Activated CD4-positive, alpha-beta T cell treated with anti-CD3 and anti-CD28 coated beads, Interleukin-10, Interleukin-2, amounts not matched to agents 100 ng/mL and 50 ng/mL, durations not matched to agents 16 hours and 8 hours (primary cell): ENCODE measurements at regions not wholly inside any gene's neighbourhood (a gene's known extent, or its start where the extent isn't known, plus 50 kb on each side); places are given as distances from the start of the nearest gene placed in this dataset.

Experiments
- DNase-seq: peaks from one replicate; pipeline ENCODE4 v3.0.0-alpha.2; 2020

DNA sequence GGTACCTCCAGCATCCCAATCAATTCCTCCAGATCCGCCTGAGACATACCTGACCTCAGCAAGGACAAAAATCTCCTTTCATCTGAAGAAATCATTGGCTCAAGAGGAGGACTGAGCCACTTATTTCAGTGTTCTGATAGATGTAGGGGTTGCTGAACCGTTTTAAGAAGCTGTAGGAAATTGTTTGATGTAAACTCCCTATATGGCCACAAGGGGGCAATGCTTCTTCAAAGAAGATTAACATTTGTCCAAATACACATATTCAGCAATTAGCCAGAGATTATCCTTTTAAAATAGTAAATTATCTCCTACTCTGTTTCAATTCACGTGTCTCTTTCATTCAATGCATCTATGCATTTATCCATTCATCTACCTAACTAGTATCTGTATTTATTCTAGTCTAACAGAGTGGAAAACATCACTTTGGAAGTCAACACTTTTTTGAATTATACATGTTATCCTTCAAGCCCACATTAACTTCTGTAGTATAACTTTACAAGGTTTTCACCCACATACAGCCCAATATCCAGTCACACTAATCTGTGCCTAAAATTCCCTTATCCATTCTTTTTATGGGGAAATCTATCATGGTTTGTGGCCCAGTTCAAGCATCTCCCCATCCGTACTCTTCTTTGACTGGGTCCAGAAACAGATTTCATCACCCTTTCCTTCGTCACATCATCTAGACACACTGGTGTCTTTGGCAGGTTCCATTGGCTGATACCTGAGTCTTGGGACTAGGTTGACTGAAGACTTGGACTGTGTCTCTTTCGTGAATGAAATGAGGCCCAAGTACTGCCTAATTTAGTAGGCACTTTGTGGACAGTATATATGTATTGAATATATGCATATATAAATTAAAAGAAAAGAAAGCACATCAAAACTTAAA lies 411.0 kb upstream of the OR4E1 start:
- peak; percentile 51 for DNase-seq

DNA sequence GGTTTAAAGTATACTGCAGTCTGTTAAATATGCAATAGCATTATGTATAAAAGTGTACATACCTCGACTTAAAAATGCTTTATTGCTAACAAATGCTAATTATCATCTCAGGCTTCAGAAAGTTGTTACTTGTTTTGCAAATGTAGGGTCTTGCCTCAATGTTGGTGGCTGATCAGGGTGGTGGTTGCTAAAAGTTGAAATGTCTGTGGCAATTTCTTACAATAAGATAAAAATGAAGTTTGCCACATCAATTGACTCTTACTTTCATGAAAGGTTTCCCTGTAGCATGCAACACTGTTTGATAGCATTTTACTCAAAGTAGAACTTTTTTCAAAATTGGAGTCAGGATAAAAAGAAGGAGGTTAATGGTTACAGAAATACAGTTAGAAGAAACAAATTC lies 407.7 kb upstream of the OR4E1 start:
- no peak for DNase-seq

DNA sequence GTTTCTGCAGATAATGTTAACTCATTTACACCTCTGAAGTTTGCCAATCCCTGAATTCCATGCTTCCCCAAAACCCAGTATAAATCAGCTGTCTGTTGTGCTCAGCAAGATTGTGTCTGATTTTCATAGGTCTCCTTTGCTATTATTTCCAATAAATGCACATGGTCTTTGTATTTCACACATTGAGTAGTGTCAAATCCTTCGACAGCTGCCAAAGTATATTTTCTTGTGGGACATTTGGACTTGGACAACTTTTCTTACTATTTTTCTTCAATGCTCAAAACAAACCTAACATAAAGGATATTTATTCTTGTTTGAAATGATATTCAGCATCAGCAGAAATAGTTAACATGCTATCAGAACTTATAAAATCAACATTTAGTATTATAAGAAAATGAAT lies 406.1 kb upstream of the OR4E1 start:
- DNase-seq, result no peak

DNA sequence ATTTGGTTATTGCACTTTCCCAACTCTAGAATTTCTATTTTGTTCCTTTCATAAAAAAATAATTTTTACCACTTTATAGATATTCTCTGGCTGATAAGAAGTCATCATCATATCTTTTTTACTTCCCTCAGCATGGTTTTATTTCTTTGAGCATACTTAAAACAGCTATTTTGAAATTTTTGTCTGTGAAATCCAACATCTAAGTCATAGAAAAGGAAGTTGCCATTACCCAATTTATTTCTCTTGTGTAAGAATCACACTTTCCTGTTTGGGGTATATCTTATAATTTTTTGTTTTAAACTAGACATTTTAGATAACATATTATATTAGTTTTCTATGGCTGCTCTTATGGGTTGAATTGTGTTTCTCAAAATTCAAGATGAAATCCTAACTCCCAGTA lies 400.2 kb upstream of the OR4E1 start:
- DNase-seq, result no peak

DNA sequence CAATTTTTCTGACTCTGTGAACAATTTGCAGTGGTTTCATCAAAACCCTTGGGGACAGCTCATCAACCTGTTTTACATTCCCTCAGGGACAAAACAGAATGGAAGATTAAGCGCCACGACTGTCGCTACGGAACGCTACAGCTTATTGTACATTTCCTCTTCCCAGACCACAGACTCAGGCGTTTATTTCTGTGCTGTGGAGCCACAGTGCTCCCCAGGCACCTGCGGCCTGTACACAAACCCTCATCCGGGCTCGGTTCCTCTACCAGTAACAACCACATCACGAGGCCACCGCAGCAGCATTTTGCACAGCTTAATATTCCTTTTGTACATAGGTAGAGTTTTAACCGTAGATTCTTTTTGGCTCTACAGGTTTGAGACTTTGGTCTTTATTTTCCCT lies 397.4 kb upstream of the OR4E1 start:
- DNase-seq, result peak; percentile 62

DNA sequence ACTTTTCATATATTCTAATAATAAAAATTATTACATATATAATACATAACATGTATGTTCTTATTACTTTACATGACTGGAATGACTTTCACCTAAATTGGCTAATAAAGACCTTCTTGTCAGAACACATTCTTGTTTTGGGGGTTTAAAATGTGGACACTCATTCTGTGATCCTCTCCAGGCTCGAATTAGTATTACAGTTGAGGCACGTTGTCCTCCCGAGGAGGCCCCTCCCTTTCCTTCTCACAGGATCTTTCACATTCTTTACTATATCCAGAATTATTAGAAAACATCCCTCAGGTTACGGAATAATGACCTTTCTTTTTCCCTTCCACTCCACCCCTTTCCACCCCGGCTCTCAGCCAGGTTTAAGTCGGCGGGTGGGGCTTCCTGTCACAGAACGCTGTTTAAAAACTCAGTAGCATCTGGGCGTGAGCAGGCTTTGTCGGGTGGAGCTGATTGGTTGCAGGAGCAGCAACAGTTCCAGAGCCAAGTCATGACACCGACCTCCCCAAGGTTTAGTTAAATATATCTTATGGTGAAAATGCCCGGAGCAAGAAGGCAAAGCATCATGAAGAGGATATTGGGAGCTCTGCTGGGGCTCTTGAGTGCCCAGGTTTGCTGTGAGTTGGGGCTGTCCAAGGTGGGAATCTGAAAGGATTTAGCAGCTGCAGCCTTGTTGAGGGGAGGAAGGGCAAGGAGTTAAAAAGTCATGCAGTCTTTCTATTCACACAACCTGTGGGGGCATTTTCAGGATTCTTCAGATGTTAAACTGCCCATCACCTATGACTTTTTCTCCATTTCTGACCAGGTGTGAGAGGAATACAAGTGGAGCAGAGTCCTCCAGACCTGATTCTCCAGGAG lies 396.7 kb upstream of the OR4E1 start:
- peak; percentile 67 for DNase-seq

DNA sequence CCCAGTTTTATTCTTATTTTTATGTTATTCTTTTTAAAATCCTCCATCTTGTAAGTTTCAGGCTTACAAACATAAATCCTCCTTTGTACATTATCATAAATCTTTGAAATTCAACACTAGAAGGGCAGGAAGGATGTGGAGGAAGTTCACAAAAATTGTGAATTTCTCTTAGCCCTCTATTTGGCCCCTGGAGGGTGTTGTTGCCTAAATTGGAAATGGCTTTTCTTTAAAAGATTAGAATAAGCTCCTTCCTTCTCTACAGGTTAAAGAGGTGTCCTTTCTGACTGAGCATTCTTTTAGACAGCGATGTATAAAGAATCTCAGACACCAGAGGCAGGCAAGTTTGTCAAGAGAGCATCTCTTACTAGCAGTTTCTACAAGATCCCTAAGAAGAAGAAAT lies 391.7 kb upstream of the OR4E1 start:
- DNase-seq, result no peak

DNA sequence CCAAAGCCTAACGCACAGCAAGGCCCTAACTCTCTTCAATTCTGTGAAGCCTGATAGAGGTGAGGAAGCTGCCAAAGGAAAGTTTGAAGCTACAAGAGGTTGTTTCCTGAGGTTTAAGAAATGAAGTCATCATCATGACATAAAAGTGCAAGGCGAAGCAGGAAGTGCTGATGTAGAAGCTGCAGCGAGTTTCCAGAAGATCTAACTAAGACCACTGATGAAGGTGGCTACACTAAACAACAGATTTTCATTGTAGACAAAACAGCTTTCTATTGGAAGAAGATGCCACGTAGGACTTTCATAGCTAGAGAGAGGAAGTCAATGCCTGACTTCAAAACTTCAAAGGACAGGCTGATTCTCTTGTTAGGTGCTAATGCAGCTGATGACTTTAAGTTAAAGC lies 385.6 kb upstream of the OR4E1 start:
- DNase-seq, result no peak

DNA sequence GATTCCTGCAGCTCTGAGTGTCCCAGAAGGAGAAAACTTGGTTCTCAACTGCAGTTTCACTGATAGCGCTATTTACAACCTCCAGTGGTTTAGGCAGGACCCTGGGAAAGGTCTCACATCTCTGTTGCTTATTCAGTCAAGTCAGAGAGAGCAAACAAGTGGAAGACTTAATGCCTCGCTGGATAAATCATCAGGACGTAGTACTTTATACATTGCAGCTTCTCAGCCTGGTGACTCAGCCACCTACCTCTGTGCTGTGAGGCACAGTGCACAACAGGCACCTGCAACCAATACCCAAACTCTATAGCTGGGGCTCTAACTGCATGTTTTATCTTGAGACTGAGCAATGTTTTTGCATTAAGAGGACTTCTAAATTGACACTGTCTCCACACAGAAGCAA lies 379.2 kb upstream of the OR4E1 start:
- no peak for DNase-seq

DNA sequence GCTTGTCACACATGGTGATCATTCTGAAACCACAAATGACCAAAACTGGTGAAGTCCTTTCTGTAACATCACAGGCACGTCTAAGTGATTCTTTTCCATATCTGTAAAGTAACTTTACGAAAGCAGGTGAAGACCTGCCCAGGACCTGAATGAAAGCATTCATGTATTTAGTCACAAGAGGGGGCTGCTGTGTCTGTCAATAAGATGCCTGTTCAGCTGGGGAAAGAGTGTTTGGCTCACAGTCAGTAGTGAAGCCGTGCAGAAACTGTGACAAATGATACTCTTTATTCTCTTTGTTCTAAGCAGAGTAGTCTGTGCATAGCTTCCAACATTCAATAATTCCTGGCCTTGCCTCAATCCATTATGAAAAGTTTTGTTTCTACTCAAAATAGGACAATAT lies 373.5 kb upstream of the OR4E1 start:
- peak; percentile 62 for DNase-seq

DNA sequence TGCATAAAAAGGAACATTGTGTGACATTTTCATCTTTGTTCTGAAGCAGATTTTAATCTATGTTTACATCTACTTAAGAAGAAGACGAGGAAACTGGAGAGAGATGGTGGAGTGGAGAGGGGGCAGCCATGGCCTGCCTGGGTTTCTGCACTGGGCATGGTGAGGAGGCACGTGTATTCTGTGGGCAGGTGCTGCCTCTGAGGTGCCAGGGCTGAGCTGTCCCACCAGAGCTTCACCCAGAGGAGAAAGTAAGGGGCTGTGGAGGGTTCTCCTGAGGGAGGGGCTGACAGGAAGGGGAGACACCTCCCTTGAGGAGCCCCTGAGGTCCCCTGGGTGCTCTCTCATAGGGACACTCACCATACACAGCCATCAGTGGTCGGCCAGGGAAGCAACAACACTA lies 372.4 kb upstream of the OR4E1 start:
- DNase-seq, result no peak

DNA sequence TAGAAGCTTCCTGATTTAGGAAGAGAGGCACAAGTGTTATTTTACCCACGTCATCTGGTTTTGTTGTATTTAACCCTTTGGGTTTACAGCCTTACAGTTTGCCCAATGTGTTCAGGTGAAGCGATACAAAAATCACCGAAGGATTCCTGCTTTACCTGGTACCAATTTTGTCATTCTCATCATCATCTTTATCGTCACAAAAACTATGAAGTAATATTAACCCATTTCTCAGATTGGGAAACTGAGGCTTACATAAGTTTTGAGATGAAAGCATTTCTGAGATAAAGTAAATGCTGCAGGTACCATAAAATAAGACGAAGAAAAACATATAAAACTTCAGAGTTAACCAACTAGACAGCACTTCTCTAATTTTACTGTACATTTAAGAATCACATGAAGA lies 370.6 kb upstream of the OR4E1 start:
- no peak for DNase-seq

DNA sequence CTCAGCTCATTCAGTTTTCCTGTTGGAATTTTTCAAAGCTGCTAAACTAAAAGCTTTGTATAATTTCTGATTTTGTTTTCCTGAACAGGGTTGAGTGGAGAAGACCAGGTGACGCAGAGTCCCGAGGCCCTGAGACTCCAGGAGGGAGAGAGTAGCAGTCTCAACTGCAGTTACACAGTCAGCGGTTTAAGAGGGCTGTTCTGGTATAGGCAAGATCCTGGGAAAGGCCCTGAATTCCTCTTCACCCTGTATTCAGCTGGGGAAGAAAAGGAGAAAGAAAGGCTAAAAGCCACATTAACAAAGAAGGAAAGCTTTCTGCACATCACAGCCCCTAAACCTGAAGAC lies 367.1 kb upstream of the OR4E1 start:
- no peak for DNase-seq

DNA sequence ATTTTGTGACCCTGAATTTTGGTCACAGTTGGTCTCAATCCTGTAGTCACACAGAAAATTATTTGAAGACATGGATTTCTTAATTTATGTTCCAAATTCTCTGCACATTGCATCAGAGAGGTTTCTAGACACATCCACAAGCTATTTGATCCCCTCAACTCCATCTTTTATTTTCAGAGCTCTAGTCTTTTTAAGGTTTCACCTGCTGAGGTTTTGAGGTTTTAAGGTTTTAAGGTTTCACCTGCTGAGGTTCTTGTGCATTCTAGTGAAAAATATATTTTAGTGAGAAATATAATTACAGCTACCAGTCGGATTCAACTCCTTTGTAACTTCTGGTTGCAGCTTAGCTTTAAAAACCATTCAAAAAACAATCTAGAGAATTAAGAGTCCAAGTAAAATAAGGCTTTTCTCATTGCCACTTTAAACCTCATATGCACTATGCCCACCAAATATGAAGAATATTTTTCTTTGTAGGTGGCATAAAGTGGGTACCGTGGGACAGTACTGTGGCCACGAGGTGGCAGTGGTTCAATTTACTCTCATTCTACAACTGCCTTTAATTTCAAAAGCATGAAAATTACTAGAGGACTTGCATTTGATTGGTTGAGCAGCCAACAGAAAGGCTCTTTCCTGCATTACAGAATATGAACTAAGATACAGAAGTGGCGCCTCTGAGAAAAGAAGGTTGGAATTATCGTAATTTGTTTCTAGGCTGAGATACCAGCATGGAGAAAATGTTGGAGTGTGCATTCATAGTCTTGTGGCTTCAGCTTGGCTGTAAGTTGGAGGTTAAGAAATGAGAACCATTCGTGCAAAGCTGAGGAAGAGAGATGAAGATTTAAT lies 366.5 kb upstream of the OR4E1 start:
- peak; percentile 59 for DNase-seq

DNA sequence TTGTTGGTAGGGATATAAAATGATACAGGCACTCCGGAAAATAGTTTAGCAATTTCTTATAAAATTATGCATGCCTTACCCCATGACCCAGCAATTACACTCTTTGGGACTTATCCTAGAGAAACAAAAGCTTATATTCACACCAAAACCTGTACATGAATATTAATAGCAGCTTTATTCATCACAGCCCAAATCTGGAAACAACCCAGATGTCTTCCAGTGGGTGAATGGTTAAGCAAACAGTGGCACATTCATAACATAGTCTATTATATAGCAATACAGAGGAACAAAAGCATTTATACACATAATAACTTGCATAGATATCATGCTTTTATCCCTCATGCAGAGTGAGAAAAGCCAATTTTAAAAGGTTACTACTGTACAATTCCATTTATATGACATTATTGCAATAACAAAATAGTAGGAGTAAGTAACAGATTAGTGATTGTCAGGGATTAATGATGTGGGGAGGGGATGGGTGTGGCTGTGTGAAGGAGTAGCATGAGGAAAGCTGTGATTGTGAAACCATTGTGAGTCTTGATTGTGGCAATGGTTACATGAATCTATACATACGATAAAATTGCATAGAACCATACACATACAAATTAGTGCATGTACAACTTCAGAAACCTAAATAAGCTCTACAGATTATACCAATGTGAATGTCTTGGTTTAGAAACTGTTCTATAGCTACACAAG lies 363.1 kb upstream of the OR4E1 start:
- no peak for DNase-seq

DNA sequence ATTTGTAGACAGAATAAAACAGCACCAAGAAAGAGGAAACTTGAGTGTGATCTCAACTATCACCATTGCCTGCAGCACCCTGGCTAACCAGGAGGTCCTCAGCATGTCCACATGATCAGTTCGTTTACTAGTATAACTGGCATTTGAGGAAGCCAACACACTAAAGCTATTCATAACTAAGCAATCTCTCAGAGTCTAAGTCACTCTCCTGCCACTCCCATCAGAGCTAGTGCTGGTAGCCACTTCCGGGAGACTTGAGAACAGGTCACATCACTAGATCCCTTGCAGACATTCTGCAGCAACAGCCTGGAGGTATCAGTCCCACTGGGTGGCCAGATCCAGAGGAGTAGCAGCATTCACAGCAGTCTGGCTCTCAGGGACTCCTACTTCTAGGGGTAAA lies 352.9 kb upstream of the OR4E1 start:
- DNase-seq, result no peak

DNA sequence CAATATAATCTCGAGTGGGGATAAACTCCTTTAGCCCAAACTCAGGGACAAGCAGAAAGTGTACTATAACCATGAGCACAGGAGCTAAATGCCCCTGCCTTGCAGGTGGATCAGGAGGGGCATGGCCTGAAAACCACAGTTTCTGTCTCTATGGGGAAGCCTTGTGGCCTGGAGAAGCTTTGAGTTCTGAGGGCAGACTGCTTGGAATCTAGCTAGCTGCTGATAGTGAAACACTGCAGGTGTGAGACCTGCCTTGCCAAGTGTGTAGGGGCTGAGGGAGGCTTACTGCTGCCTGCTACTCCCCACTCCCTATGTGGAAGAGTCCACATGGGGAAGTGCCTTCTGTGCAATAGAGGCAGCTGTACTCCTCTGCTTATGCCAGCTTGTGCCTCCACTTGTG lies 352.3 kb upstream of the OR4E1 start:
- no peak for DNase-seq

DNA sequence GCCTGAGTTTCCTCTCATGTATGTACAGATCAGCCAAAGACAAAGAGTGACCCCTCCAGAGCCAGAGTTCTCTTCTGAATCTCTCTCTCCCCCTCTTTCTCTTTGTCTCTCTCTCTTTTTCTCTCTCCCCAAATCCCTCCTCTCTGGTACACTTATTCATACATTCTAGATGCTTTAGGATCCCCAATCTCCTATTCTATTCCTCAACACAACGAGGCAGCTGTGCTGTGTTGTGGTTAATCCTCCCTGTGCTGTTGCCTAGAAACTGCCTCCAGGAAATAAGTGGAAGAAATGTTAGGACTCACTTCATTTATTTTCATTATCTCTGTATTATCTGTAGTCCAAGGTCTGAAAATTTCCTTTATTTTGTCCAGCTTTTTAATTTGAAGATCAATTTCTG lies 350.5 kb upstream of the OR4E1 start:
- DNase-seq, result no peak

DNA sequence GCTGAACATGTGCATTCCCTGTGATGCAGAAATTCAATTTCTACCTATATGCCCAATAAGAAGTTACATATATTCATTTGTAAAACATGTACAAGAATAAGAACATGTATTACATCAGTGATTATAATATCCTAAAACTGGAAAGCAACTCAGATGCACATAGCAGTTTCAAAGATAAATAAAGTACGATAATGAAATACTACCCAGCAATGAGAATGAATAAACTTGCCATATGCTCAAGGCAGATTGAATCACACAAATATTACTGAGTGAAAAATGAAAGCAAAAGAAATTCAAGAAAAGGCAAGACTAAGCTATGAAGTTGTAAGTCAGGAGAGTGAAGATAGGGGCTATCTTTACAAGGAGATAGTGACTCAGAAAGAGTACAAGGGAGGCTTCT lies 345.3 kb upstream of the OR4E1 start:
- no peak for DNase-seq

DNA sequence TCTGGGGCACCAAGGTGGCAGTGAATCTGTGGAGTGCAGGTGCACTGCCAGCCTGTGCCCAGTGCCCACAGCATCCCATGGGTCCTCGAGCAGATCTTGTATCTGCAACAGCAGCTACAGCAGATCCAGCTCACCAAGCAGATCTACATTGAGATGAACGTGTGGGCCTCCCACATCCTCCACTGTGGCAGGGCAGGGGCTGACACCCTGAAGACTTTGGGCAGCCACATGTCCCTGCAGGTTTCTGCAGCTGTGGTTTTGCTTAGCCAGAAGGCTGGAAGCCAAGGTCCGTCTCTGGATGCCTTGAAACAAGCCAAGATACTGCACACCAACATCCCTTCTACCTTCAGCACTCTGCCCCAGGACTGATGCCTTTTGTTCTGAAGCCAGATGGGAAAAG lies 338.8 kb upstream of the OR4E1 start:
- DNase-seq, result no peak

DNA sequence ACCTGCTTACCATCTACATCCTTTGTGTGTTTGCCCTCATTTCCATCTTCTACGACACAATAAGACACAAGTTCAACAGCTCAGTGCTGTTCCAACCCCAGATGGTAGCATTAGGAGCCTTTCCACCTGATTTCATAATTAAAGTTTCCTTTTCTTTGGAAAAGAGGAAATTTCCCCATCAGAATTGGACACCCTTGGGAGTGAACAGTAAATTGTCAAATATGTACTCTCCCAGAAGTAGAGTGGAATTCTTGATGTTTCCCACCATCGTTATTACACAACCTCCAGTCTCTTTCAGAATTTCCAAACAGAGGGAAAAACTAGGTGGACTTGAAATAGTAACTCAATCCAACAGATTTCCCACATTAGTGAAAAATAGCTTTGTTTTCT lies 337.6 kb upstream of the OR4E1 start:
- no peak for DNase-seq

DNA sequence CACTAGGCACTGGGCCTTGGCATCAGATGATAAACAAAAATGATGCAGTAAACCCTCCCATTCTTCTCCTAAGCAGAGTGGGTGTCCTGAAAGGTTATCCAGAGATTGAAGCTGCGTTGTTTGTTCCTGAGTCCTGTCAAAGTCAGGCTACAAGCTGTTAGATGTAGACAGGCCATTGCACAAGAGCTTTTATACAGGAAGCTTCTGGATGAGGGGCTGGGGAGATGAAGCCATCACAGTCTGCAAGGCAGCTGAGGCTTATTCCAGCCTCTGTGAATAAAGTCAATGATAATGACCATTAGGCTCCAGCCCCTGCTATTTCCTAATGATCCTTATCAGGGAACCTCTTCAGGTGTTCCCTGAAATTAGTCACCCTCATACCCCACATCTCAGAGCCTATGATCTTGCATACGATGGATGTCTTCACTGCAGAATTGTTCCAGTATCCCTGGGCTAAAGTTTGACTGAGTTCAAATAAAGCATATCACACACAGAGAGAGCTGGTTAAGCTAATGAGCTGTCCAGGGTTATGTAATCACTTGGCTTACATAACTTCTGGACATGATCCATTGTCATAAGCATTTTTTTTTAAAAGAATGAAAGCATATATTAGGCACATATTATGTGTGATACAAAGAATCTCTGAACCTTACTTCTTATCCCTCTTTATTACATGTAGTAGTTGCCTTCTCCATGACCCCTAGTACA lies 337.1 kb upstream of the OR4E1 start:
- no peak for DNase-seq
